ENCODE measurements at regions not wholly inside any gene's neighbourhood (a gene's known extent, or its start where the extent isn't known, plus 50 kb on each side); places are given as distances from the start of the nearest gene placed in this dataset.

DNA sequence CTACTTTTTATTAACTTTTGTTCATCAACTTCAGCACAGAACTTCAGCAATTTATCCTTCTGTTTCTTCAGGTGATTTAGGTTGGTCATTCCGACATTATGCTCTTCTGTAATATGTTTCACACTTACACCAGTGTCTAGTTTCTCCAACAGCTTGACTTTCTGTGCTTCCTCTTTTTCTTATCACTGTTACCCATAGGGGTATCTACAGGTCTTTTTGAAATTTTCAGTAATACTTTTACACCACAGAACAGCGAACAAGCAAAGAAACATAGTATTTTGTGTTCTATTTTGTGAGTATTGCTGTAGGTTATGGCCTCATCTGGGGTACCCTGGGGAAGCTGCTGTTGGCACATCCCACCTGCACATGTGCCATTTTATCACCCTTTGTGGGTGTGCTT is 260.7 kb downstream of the NSUN3 start:
- H3K79me2 ChIP-seq (replicated peaks; ENCODE audit: insufficient read depth) = no peaks in the 10 kb centered on the region
- no peak overlapping the region for H3K27ac ChIP-seq (ENCODE audit: low read depth)
- no peak overlapping the region for H3K4me3 ChIP-seq
- H4K20me1 ChIP-seq (replicated peaks; ENCODE audit: insufficient read depth) = no peaks in the 10 kb centered on the region
- no peak overlapping the region for H3K4me2 ChIP-seq
- peaks cover 3% of the 10 kb centered on the region; the same call in 2 of the 3 replicates for H3K9me3 Mint-ChIP-seq
- TF ChIP-seq STAT1 (IDR thresholded peaks at IDR 0.05; ENCODE audit: unreplicated experiment) (no peak), JUNB (IDR thresholded peaks at IDR 0.05; ENCODE audit: unreplicated experiment) (no peak), EZH2 (IDR thresholded peaks at IDR 0.05; ENCODE audit: low read depth, unreplicated experiment) (no peak), ZNF331 (CRISPR knock-in tag; IDR thresholded peaks at IDR 0.05; ENCODE audit: low read depth) (no peak), POLR2AphosphoS5 (IDR thresholded peaks at IDR 0.05; ENCODE audit: low read depth) (no peak), EZH2phosphoT487 (IDR thresholded peaks at IDR 0.05; ENCODE audit: unreplicated experiment) (no peak), NANOG (IDR thresholded peaks at IDR 0.05; ENCODE audit: borderline replicate concordance) (no peak), ZNF114 (CRISPR knock-in tag; IDR thresholded peaks at IDR 0.05) (no peak), CREB1 (CRISPR knock-in tag; IDR thresholded peaks at IDR 0.05; ENCODE audit: low read depth) (no peak)
- TF ChIP-seq, protein P1, sequence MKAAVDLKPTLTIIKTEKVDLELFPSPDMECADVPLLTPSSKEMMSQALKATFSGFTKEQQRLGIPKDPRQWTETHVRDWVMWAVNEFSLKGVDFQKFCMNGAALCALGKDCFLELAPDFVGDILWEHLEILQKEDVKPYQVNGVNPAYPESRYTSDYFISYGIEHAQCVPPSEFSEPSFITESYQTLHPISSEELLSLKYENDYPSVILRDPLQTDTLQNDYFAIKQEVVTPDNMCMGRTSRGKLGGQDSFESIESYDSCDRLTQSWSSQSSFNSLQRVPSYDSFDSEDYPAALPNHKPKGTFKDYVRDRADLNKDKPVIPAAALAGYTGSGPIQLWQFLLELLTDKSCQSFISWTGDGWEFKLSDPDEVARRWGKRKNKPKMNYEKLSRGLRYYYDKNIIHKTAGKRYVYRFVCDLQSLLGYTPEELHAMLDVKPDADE (IDR thresholded peaks at IDR 0.05) = no peak
- TF ChIP-seq, protein P2, sequence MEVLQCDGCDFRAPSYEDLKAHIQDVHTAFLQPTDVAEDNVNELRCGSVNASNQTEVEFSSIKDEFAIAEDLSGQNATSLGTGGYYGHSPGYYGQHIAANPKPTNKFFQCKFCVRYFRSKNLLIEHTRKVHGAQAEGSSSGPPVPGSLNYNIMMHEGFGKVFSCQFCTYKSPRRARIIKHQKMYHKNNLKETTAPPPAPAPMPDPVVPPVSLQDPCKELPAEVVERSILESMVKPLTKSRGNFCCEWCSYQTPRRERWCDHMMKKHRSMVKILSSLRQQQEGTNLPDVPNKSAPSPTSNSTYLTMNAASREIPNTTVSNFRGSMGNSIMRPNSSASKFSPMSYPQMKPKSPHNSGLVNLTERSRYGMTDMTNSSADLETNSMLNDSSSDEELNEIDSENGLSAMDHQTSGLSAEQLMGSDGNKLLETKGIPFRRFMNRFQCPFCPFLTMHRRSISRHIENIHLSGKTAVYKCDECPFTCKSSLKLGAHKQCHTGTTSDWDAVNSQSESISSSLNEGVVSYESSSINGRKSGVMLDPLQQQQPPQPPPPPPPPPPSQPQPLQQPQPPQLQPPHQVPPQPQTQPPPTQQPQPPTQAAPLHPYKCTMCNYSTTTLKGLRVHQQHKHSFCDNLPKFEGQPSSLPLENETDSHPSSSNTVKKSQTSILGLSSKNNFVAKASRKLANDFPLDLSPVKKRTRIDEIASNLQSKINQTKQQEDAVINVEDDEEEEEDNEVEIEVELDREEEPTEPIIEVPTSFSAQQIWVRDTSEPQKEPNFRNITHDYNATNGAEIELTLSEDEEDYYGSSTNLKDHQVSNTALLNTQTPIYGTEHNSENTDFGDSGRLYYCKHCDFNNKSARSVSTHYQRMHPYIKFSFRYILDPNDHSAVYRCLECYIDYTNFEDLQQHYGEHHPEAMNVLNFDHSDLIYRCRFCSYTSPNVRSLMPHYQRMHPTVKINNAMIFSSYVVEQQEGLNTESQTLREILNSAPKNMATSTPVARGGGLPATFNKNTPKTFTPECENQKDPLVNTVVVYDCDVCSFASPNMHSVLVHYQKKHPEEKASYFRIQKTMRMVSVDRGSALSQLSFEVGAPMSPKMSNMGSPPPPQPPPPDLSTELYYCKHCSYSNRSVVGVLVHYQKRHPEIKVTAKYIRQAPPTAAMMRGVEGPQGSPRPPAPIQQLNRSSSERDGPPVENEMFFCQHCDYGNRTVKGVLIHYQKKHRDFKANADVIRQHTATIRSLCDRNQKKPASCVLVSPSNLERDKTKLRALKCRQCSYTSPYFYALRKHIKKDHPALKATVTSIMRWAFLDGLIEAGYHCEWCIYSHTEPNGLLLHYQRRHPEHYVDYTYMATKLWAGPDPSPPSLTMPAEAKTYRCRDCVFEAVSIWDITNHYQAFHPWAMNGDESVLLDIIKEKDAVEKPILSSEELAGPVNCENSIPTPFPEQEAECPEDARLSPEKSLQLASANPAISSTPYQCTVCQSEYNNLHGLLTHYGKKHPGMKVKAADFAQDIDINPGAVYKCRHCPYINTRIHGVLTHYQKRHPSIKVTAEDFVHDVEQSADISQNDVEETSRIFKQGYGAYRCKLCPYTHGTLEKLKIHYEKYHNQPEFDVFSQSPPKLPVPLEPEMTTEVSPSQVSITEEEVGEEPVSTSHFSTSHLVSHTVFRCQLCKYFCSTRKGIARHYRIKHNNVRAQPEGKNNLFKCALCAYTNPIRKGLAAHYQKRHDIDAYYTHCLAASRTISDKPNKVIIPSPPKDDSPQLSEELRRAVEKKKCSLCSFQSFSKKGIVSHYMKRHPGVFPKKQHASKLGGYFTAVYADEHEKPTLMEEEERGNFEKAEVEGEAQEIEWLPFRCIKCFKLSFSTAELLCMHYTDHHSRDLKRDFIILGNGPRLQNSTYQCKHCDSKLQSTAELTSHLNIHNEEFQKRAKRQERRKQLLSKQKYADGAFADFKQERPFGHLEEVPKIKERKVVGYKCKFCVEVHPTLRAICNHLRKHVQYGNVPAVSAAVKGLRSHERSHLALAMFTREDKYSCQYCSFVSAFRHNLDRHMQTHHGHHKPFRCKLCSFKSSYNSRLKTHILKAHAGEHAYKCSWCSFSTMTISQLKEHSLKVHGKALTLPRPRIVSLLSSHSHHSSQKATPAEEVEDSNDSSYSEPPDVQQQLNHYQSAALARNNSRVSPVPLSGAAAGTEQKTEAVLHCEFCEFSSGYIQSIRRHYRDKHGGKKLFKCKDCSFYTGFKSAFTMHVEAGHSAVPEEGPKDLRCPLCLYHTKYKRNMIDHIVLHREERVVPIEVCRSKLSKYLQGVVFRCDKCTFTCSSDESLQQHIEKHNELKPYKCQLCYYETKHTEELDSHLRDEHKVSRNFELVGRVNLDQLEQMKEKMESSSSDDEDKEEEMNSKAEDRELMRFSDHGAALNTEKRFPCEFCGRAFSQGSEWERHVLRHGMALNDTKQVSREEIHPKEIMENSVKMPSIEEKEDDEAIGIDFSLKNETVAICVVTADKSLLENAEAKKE (CRISPR knock-in tag; IDR thresholded peaks at IDR 0.05) = no peak
- TF ChIP-seq, protein P3, sequence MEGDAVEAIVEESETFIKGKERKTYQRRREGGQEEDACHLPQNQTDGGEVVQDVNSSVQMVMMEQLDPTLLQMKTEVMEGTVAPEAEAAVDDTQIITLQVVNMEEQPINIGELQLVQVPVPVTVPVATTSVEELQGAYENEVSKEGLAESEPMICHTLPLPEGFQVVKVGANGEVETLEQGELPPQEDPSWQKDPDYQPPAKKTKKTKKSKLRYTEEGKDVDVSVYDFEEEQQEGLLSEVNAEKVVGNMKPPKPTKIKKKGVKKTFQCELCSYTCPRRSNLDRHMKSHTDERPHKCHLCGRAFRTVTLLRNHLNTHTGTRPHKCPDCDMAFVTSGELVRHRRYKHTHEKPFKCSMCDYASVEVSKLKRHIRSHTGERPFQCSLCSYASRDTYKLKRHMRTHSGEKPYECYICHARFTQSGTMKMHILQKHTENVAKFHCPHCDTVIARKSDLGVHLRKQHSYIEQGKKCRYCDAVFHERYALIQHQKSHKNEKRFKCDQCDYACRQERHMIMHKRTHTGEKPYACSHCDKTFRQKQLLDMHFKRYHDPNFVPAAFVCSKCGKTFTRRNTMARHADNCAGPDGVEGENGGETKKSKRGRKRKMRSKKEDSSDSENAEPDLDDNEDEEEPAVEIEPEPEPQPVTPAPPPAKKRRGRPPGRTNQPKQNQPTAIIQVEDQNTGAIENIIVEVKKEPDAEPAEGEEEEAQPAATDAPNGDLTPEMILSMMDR (conservative IDR thresholded peaks at IDR 0.05; ENCODE audit: low read depth in 2 of 2) = no peak
- TF ChIP-seq, protein P4, sequence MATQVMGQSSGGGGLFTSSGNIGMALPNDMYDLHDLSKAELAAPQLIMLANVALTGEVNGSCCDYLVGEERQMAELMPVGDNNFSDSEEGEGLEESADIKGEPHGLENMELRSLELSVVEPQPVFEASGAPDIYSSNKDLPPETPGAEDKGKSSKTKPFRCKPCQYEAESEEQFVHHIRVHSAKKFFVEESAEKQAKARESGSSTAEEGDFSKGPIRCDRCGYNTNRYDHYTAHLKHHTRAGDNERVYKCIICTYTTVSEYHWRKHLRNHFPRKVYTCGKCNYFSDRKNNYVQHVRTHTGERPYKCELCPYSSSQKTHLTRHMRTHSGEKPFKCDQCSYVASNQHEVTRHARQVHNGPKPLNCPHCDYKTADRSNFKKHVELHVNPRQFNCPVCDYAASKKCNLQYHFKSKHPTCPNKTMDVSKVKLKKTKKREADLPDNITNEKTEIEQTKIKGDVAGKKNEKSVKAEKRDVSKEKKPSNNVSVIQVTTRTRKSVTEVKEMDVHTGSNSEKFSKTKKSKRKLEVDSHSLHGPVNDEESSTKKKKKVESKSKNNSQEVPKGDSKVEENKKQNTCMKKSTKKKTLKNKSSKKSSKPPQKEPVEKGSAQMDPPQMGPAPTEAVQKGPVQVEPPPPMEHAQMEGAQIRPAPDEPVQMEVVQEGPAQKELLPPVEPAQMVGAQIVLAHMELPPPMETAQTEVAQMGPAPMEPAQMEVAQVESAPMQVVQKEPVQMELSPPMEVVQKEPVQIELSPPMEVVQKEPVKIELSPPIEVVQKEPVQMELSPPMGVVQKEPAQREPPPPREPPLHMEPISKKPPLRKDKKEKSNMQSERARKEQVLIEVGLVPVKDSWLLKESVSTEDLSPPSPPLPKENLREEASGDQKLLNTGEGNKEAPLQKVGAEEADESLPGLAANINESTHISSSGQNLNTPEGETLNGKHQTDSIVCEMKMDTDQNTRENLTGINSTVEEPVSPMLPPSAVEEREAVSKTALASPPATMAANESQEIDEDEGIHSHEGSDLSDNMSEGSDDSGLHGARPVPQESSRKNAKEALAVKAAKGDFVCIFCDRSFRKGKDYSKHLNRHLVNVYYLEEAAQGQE (IDR thresholded peaks at IDR 0.05; ENCODE audit: unreplicated experiment) = no peak
- peaks cover 2% of the 10 kb centered on the region for H3K27me3 Mint-ChIP-seq (ENCODE audit: insufficient read depth, low read depth, poor library complexity)
- no peak overlapping the region for H3K4me3 Mint-ChIP-seq
- H3K27me3 ChIP-seq (ENCODE audit: insufficient read depth) = no peaks in the 10 kb centered on the region
- no peaks in the 10 kb centered on the region for H3K36me3 ChIP-seq (ENCODE audit: insufficient read depth)
- no peaks in the 10 kb centered on the region for H3K4me1 ChIP-seq (ENCODE audit: insufficient read depth)
- ATAC-seq (no peak), DNase-seq (ENCODE audit: low spot score) (no peak)
- H3K9me2 ChIP-seq (ENCODE audit: insufficient read depth) = no peaks in the 10 kb centered on the region; the same call in 1 of the 2 replicates
- no peak overlapping the region for H3K27ac Mint-ChIP-seq
- no peaks in the 10 kb centered on the region for H3K36me3 Mint-ChIP-seq (ENCODE audit: low read depth)
- no peak overlapping the region for H2AFZ ChIP-seq
- no peaks in the 10 kb centered on the region for H3F3A ChIP-seq (replicated peaks; ENCODE audit: low read depth)
- no peaks in the 10 kb centered on the region; the same call in 2 of the 3 replicates for H3K4me1 Mint-ChIP-seq

All from GM23338 (cell line).